ENCODE measurements at regions not wholly inside any gene's neighbourhood (a gene's known extent, or its start where the extent isn't known, plus 50 kb on each side); places are given as distances from the start of the nearest gene placed in this dataset.

GRCh38 chr18:57208047-57208446 is 61.2 kb downstream of the BOD1L2 start:
- no peaks in the 10 kb centered on the region for H3K79me1 ChIP-seq (ENCODE audit: low read depth in 1 of 2, low read length in 2 of 2)
- H4K20me1 ChIP-seq (ENCODE audit: insufficient read depth, low read length): no peaks in the 10 kb centered on the region
- no peak overlapping the region for H2AK9ac ChIP-seq (replicated peaks; ENCODE audit: low read depth, low read length, poor library complexity)
- intact Hi-C loops (cut with micrococcal nuclease) (no loop called here), dilution Hi-C loops (cut with HindIII; ENCODE audit: low sequenced_read_pairs, unreplicated experiment) (no loop called here), in situ Hi-C loops (cut with MboI; ENCODE audit: low sequenced_read_pairs) (no loop called here)
- ATAC-seq (ENCODE audit: low read depth) (no peak), DNase-seq (no peak)
- no peak for TF ChIP-seq MAZ (IDR thresholded peaks at IDR 0.05; ENCODE audit: borderline replicate concordance, low read depth, low read length)
- POLR2A ChIA-PET (ENCODE audit: unreplicated experiment): no interaction called here
- peaks cover 5% of the 10 kb centered on the region for H3K27me3 ChIP-seq (ENCODE audit: control insufficient read depth, insufficient read depth, low read length)
- no peak overlapping the region for H3K4ac ChIP-seq (ENCODE audit: low read depth, low read length)
- CTCF ChIA-PET: no interaction called here
- no peak overlapping the region for H3K27ac ChIP-seq (ENCODE audit: insufficient read depth, low read length)
- H4K91ac ChIP-seq (ENCODE audit: insufficient read depth, low read depth, low read length): no peak overlapping the region
- H3K4me1 ChIP-seq (ENCODE audit: control insufficient read depth, insufficient read depth, low read length): no peaks in the 10 kb centered on the region
- no peak overlapping the region for H4K5ac ChIP-seq (ENCODE audit: low read depth, low read length)
- no peak overlapping the region for H3K4me2 ChIP-seq (ENCODE audit: low read depth, low read length)
- H2BK15ac ChIP-seq (ENCODE audit: low read depth, low read length): no peak overlapping the region
- H4K8ac ChIP-seq (ENCODE audit: low read depth in 2 of 2, low read length in 2 of 2): no peak overlapping the region
- H2AFZ ChIP-seq (replicated peaks; ENCODE audit: low read length, poor library complexity): no peak overlapping the region
- H3K36me3 ChIP-seq (ENCODE audit: control insufficient read depth, insufficient read depth, low read length): no peaks in the 10 kb centered on the region
- H3K23ac ChIP-seq (ENCODE audit: low read depth, low read length): no peak overlapping the region
- no TSS peak for BruUV-seq (replicated peaks)
- H2BK120ac ChIP-seq (ENCODE audit: low read depth, low read length): no peak overlapping the region
- no peaks in the 10 kb centered on the region for H3K9me1 ChIP-seq (ENCODE audit: insufficient read depth, low read length)
- no peaks in the 10 kb centered on the region for H3K9me3 ChIP-seq (ENCODE audit: control insufficient read depth, insufficient read depth, low read length)
- H3K56ac ChIP-seq (ENCODE audit: extremely low read depth, insufficient read depth, low read length): no peak overlapping the region
- H2AK5ac ChIP-seq (ENCODE audit: low read depth, low read length): no peak overlapping the region
- H3K14ac ChIP-seq (replicated peaks; ENCODE audit: low read depth, low read length): no peak overlapping the region
- no peak overlapping the region for H3K9ac ChIP-seq (ENCODE audit: low read depth, low read length)
- H2BK20ac ChIP-seq (ENCODE audit: low read depth, low read length): no peak overlapping the region
- no peak overlapping the region for H2BK5ac ChIP-seq (ENCODE audit: low read depth, low read length, poor library complexity, severe bottlenecking)
- WGBS, 2 experiments (ENCODE audit: extremely low coverage in 2 of 2, insufficient read length in 1 of 2): 69% methylated on average over 4 of the region's 7 CpGs; no CpG with 5 or more reads in 1 of the 2 experiments
- H3K4me3 ChIP-seq (ENCODE audit: insufficient read depth, low read depth, low read length): no peak overlapping the region
- H3K18ac ChIP-seq (ENCODE audit: low read depth, low read length): no peak overlapping the region

Data from IMR-90 (cell line).